ENCODE measurements at regions not wholly inside any gene's neighbourhood (a gene's known extent, or its start where the extent isn't known, plus 50 kb on each side); places are given as distances from the start of the nearest gene placed in this dataset.

GRCh38 chr9:12352045-12352315 lies 341.2 kb upstream of the TYRP1 start:
- TF ChIP-seq POLR2A (IDR thresholded peaks at IDR 0.05): no peak
- TF ChIP-seq, protein P1, sequence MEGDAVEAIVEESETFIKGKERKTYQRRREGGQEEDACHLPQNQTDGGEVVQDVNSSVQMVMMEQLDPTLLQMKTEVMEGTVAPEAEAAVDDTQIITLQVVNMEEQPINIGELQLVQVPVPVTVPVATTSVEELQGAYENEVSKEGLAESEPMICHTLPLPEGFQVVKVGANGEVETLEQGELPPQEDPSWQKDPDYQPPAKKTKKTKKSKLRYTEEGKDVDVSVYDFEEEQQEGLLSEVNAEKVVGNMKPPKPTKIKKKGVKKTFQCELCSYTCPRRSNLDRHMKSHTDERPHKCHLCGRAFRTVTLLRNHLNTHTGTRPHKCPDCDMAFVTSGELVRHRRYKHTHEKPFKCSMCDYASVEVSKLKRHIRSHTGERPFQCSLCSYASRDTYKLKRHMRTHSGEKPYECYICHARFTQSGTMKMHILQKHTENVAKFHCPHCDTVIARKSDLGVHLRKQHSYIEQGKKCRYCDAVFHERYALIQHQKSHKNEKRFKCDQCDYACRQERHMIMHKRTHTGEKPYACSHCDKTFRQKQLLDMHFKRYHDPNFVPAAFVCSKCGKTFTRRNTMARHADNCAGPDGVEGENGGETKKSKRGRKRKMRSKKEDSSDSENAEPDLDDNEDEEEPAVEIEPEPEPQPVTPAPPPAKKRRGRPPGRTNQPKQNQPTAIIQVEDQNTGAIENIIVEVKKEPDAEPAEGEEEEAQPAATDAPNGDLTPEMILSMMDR (IDR thresholded peaks at IDR 0.05): no peak
